HG03135 (cell line): ENCODE measurements at regions not wholly inside any gene's neighbourhood (a gene's known extent, or its start where the extent isn't known, plus 50 kb on each side); places are given as distances from the start of the nearest gene placed in this dataset.

Experiments used
- ATAC-seq: cut with Tn5 transposase; IDR thresholded peaks from one replicate; pipeline ENCODE4 v1.9.1; 2021; ENCODE audit warnings: mild to moderate bottlenecking, moderate library complexity; ENCODE audit not compliant: unreplicated experiment

DNA sequence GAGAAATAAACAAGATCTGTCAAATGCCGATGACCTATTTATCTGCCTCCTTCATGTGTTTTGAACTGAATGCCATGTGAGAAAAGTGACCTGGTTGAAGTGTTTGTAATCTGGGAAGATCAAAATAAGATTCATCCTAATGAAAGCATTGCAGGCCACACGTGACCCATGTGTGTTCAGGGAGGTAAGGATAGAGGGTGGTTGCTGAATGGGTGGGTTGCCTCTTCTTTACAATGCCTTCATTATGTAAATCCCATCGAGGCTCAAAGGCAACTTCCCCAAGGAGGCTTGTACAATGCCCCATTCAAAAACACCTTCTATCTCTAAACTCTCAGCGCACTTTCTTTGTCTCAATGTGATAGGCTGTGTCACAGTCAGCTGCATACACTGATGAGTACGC, 273.1 kb downstream of the LRATD1 start:
- ATAC-seq = no peak

DNA sequence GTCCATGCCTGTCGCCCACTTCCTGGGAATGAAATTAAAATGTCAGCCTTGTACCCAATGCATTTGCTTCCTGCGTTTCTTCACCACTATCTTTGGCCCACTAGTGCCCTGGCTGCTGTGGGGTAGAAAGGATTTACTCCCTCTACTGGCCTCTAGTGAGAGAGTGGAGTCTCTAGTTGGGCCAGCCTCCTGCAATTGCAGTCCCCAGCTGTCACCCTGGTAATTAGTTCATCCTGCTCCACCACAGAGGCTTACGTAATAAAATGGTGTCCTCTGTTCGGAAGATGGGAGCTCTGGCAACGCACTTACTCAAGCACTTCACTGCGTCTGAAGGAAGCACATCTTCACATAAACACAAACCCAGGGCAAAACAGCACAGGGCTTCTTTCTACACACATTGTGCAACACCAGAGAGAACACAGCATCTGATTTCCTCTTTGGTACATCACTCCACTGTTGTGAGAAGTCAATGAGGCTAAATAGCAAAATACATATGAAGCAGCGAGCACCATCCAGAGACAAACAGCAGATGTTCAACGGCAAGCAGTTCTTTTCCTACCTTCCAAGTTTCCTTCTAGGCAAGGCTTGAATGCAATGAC, 274.6 kb downstream of the LRATD1 start:
- ATAC-seq = no peak

- no peak for ATAC-seq
These were observed 277.3 kb downstream of the LRATD1 start for GRCh38 chr2:14909795-14910194.

- ATAC-seq = no peak
These were observed 278.1 kb downstream of the LRATD1 start for GRCh38 chr2:14910654-14911053.

- no peak for ATAC-seq
These were observed 283.5 kb downstream of the LRATD1 start for GRCh38 chr2:14915983-14916382.

DNA sequence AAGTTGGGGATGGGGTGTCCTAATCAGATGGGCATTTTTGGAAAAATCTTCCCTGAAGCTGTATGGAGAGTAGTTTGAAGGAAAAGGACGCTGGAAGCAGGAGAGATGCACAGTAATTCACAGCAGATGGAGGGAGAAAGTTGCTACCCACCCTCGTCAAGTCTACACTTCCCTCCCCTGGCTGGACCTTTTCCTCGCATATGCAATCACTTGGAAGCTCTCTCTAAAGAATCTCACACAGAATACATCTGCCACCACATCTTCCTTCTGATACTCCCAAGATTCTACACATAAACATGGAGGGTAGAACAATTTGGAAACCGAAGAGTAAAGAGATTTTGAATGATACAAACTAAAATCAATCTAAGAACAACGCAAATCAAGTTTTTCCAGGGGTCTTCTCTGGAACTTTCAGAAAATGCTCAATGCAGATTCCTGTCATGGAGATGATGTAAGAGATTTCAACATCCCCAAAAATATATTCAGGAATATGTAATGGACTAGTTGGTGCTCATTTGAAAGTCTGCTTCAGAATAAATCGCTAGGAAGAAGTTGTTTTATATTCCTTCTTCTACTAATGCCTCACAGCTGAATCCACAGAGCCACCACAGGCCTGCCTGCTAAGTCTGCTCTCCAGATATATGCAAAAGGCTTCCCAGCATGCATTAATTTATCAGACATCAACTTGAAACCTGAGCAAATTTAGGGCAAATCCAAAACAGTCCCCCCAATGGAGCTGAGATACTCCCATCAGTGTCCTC, 291.5 kb downstream of the LRATD1 start:
- ATAC-seq = no peak

- no peak for ATAC-seq
These were observed 293.0 kb downstream of the LRATD1 start for GRCh38 chr2:14925471-14925870.

DNA sequence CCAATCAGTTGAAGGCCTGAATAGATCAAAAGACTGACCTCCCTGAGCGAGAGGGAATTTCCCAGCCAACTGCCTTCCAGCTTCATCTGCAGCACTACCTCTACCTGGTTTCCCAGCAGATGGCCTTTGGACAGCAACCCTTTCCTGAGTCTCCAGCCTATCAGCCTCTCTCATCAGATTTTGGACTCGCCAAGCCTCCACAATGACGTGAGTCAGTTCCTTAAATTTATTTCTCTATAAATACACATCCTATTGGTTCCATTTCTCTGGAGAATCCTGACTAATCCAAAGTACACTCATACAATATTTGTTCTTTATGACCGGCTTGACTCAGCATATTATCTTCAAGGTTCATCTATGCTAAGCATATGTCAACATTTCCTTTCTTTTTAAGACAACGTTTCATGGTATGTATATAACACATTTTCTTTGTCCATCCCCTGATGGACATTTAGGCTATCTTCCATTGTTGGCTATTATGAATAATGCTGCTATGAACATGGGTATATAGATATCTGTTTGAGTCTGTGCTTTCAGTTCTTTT, 294.6 kb downstream of the LRATD1 start:
- no peak for ATAC-seq

GRCh38 chr2:14928056-14928455, 295.5 kb downstream of the LRATD1 start:
- no peak for ATAC-seq

GRCh38 chr2:14930441-14930840, 297.9 kb downstream of the LRATD1 start:
- no peak for ATAC-seq

GRCh38 chr2:14932285-14932684, 299.8 kb downstream of the LRATD1 start:
- ATAC-seq = no peak

GRCh38 chr2:14933753-14934152, 301.2 kb downstream of the LRATD1 start:
- no peak for ATAC-seq

DNA sequence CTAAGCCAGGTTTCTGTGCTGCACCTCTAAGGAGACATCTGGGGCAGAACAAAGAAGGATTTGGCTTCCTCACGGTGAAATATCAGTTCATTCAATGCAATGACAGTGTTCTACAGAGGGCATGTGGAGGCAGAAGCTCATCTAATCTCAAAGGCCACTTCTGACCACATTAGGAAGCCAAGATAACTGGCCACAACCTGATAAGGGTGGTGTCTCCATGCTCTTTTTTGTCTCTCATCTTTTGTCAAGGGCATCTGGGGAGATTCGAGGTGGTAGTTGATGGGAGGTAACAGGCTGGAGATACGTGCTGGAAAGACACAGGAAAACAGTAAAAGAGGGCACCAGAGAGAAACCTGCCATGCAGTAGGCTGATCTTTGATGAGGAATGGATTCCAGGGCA, 303.9 kb downstream of the LRATD1 start:
- no peak for ATAC-seq

- ATAC-seq = no peak
These were observed 304.8 kb downstream of the LRATD1 start for GRCh38 chr2:14937336-14937735.

DNA sequence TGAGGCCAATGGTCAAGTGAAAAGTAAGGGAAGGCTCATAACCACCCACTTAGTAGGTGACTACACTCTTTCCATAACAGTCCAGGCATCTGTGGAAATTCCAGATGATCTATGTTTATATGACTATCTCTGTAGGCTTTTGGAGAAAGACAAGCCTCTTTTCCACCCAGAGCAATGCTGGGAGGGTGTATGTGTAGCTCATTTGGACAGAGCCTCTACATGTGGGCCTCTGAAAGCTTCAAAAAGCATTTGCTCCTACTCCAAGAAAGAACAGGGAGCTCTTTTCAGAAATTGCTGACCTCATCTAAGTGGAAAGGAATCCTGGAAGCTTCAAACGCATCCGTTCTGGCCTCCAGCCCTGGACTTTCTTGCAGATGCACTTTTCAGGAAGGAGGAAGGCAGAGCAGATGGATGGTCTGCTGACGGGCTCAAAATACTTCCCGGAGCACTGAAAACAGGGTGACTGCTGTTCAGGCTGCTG, 308.7 kb downstream of the LRATD1 start:
- ATAC-seq = no peak

DNA sequence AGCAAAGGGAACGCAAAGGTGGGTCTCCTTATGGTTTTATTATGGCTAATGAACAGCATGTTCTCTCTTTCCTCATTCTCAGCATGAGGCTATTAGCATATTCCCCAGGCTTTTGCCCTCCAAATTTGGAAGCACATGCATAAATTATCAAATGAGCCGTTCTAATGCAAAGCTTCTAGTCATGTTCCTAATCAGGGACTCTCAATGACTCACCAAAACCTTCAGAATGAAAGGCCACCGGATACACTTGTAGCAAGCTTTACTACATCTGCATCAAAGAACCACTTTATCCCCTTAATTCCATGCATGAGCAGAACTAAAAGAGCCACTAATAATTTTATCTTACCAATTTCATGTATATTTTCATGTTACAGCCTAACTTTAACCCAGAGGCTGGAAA, 310.5 kb downstream of the LRATD1 start:
- no peak for ATAC-seq

GRCh38 chr2:14944562-14945346, 312.2 kb downstream of the LRATD1 start:
- no peak for ATAC-seq

DNA sequence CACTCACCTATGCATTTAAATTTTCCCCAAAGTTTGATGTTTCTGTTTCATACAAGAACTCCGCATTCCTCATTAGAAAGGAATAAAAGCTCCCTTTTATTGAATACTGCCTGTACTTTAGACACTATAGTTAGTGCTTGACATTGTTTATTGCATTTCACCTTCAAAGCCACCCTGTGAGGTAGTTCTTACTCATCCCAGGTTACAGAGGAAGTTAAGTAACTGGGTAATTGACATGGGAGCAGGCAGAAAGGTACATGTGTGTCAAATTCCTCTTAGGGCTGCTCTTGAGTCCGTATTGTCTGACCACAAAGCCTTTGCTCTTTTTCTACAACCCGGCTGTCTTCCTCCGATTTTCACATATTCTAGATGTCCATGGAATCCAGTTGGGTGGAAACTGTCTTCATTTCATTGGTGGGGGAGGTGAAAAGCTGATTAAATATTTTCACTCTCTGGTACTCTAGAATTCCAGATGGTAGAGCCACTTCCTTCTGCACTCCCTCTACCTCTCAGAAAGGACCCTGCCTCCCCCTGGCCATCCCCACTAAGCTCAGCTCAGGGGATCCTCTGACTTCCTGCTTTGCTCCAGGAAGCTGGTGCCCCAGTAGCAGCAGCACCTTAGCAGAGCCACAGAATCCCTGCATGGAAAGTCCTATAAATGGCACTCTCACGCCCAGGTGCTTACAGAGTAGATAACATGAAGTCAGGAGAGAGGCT, 319.2 kb downstream of the LRATD1 start:
- ATAC-seq = no peak

DNA sequence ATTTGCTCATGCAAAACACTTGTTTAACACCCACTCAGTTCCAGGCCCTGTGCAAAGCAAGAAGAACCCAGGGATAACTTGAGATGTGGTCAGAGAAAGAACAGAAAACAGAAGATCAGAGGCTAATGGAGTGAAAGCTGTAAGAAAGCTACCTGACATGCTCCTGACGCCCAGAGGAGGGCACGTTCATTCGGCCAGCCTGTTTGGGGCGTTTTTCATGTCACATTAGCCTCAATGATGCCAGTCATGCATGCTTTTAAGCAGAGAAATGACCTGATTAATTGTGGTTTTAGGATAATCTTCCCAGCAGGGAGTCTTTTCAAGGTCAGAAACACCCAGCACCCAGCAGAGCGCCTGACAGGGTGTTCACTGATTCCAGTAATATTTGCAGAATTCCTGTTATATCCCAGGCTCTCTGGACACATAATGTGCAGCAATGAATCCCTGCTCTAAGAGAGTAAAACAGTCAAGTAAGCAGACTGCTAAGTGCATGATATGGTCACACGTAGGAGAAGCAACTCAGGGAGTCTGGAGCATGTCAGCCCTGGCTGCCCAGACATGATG, 320.0 kb downstream of the LRATD1 start:
- ATAC-seq = no peak

- no peak for ATAC-seq
These were observed 328.3 kb downstream of the LRATD1 start for GRCh38 chr2:14960686-14961324.
